H1 (cell line): ENCODE measurements at regions not wholly inside any gene's neighbourhood (a gene's known extent, or its start where the extent isn't known, plus 50 kb on each side); places are given as distances from the start of the nearest gene placed in this dataset.

Source experiments
- CBX5 ChIP-seq: fragments of 300-800, 300-1000 bp; sonication (generic); IDR thresholded peaks from 2 replicates; pipeline ENCODE4 v1.7.1; 2016; ENCODE audit warnings: antibody characterized with exemption, low read length, low read depth
- CBX8 ChIP-seq: fragments of 300-800, 300-1000 bp; sonication (generic); IDR thresholded peaks from 2 replicates; pipeline ENCODE4 v1.7.1; 2016; ENCODE audit warnings: low read depth, low read length, borderline replicate concordance
- CEBPB ChIP-seq: IDR thresholded peaks from 2 replicates; pipeline ENCODE4 v1.6.1; 2012; ENCODE audit warnings: low read depth, low read length
- CREB1 ChIP-seq: IDR thresholded peaks from 2 replicates; pipeline ENCODE4 v1.6.1; 2012; ENCODE audit warnings: inconsistent platforms
- HDAC6 ChIP-seq: IDR thresholded peaks from one replicate; pipeline ENCODE4 v1.7.1; 2012; ENCODE audit warnings: low read depth, mild to moderate bottlenecking, inconsistent platforms, low read length, moderate library complexity
- JUND ChIP-seq: IDR thresholded peaks from 2 replicates; pipeline ENCODE4 v1.6.1; 2011; ENCODE audit warnings: mild to moderate bottlenecking, improper control_type of control experiment, low read length
- KDM1A ChIP-seq: fragments of 200-600, 300-600 bp; sonication (generic); IDR thresholded peaks from 2 replicates; pipeline ENCODE4 v1.7.1; 2016; ENCODE audit warnings: mild to moderate bottlenecking, low read length, borderline replicate concordance
- MAFK ChIP-seq: IDR thresholded peaks from 2 replicates; pipeline ENCODE4 v1.6.1; 2012; ENCODE audit warnings: low read depth, mild to moderate bottlenecking, improper control_type of control experiment, low read length
- POLR2A ChIP-seq, 2 experiments: IDR thresholded peaks; 1 replicate in 1 of 2; 2 replicates in 1 of 2; pipeline ENCODE4 v1.6.1; 2011; ENCODE audit warnings: low read depth in 2 of 2, low read length in 2 of 2, mild to moderate bottlenecking in 2 of 2; ENCODE audit errors: control extremely low read depth in 1 of 2
- POLR2AphosphoS5 ChIP-seq: IDR thresholded peaks from 2 replicates; pipeline ENCODE4 v1.6.1; 2011; ENCODE audit warnings: low read depth, low read length
- RNF2 ChIP-seq: fragments of 200-900, 300-1000 bp; sonication (generic); IDR thresholded peaks from 2 replicates; pipeline ENCODE4 v1.7.1; 2016; ENCODE audit warnings: borderline replicate concordance, low read depth, mild to moderate bottlenecking, antibody characterized with exemption, low read length; ENCODE audit not compliant: poor library complexity, severe bottlenecking; ENCODE audit errors: missing control alignments
- SIN3A ChIP-seq, 2 experiments: IDR thresholded peaks in 1 of 2; conservative IDR thresholded peaks in 1 of 2; 2 replicates each; pipeline ENCODE4 v1.6.1; 2011 to 2012; ENCODE audit warnings: low read length in 2 of 2, improper control_type of control experiment in 1 of 2, low read depth in 1 of 2, mild to moderate bottlenecking in 1 of 2
- SP1 ChIP-seq: IDR thresholded peaks from 2 replicates; pipeline ENCODE4 v1.6.1; 2011; ENCODE audit warnings: low read depth, low read length
- TEAD4 ChIP-seq: IDR thresholded peaks from 2 replicates; pipeline ENCODE4 v1.6.1; 2012; ENCODE audit warnings: low read depth, low read length, inconsistent platforms, mixed read lengths
- YY1 ChIP-seq: IDR thresholded peaks from 2 replicates; pipeline ENCODE4 v1.6.1; 2011; ENCODE audit warnings: low read depth, mild to moderate bottlenecking, low read length
- TF ChIP-seq, protein P1 (sequence below): IDR thresholded peaks from 2 replicates; pipeline ENCODE4 v1.6.1; 2011; ENCODE audit warnings: low read length, improper control_type of control experiment
- TF ChIP-seq, protein P2 (sequence below): IDR thresholded peaks from 2 replicates; pipeline ENCODE4 v1.6.1; 2012; ENCODE audit warnings: inconsistent platforms
- TF ChIP-seq, protein P3 (sequence below): IDR thresholded peaks from 2 replicates; pipeline ENCODE4 v1.6.1; 2012; ENCODE audit warnings: low read length, inconsistent platforms

DNA sequence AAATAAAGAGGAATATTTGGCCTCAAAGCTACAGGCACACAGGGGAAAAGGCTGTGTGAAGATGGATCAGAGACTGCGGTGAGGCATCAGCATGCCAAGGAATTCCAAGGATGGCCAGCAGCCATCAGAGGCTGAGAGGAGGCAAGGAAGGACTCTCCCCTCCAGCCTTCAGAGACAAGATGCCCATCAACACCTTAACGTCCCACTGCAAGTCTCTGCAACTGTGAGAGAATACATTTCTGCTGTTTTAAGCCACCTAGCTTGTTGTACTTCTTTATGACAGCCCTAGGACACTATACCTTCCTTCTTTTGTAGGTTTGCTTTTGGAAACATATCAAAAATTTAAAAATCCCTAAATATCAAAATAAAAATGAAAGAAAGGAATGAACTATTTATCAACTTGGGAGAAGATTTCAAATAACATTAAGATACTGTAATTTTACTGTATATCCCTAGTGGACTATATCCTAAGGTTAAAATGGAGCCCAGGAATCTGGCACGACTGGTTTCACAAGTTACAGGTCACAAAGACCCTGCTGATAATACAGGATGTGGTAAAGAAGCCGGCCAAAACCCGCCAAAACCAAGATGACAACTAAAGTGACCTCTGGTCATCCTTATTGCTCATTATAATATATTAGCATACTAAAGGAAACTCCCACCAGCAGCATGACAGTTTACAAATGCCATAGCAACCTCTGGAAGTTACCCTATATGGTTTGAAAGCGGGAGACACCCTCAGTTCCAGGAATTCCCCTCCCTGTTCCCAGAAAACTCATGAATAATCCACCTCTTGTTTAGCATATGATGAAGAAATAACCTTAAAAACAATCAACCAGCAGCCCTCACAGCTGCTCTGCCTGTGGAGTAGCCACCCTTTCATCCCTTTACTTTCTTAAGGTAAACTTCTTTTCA is 185.2 kb downstream of the AVL9 start (continued):
- TF ChIP-seq YY1 (peak; percentile 53; the same call in 1 of the 2 replicates), HDAC6 (no peak), RNF2 (no peak), JUND (no peak), KDM1A (0 out of 2 replicates have a peak, but pooled peaks have one; percentile 47), POLR2AphosphoS5 (peak; percentile 61; the same call in 1 of the 2 replicates), POLR2A (IDR thresholded peaks at IDR 0.05; ENCODE audit: control extremely low read depth in 1 of 2, low read depth in 2 of 2, low read length in 2 of 2) (peak; percentile 20 to 64), CEBPB (peak; percentile 82), CREB1 (no peak; the same call in 1 of the 2 replicates), CBX5 (no peak), SP1 (peak; percentile 82), CBX8 (no peak), TEAD4 (peak; percentile 87), MAFK (peak; percentile 26; the same call in 1 of the 2 replicates), SIN3A (conservative IDR thresholded peaks at IDR 0.05 in 1 of 2, IDR thresholded peaks at IDR 0.05 in 1 of 2; ENCODE audit: low read depth in 1 of 2, low read length in 2 of 2) (0 out of 4 replicates have a peak, but pooled peaks of 1 of the 2 experiments have one; percentile 23)
- TF ChIP-seq, protein P1, sequence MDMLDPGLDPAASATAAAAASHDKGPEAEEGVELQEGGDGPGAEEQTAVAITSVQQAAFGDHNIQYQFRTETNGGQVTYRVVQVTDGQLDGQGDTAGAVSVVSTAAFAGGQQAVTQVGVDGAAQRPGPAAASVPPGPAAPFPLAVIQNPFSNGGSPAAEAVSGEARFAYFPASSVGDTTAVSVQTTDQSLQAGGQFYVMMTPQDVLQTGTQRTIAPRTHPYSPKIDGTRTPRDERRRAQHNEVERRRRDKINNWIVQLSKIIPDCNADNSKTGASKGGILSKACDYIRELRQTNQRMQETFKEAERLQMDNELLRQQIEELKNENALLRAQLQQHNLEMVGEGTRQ, result no peak
- TF ChIP-seq, protein P2, sequence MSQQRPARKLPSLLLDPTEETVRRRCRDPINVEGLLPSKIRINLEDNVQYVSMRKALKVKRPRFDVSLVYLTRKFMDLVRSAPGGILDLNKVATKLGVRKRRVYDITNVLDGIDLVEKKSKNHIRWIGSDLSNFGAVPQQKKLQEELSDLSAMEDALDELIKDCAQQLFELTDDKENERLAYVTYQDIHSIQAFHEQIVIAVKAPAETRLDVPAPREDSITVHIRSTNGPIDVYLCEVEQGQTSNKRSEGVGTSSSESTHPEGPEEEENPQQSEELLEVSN, result 0 out of 2 replicates have a peak, but pooled peaks have one; percentile 13
- TF ChIP-seq, protein P3, sequence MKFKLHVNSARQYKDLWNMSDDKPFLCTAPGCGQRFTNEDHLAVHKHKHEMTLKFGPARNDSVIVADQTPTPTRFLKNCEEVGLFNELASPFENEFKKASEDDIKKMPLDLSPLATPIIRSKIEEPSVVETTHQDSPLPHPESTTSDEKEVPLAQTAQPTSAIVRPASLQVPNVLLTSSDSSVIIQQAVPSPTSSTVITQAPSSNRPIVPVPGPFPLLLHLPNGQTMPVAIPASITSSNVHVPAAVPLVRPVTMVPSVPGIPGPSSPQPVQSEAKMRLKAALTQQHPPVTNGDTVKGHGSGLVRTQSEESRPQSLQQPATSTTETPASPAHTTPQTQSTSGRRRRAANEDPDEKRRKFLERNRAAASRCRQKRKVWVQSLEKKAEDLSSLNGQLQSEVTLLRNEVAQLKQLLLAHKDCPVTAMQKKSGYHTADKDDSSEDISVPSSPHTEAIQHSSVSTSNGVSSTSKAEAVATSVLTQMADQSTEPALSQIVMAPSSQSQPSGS, result 0 out of 2 replicates have a peak, but pooled peaks have one; percentile 69
